CD4-positive, alpha-beta T cell treated with Interleukin-15 for 1 hour (primary cell): ENCODE measurements at regions not wholly inside any gene's neighbourhood (a gene's known extent, or its start where the extent isn't known, plus 50 kb on each side); places are given as distances from the start of the nearest gene placed in this dataset.
"Not testable (repeated sequence)": the region's sequence is repeated elsewhere in the genome, so short reads cannot be mapped to it uniquely, and the experiment has no call there.

Experiments used
- DNase-seq: peaks from one replicate; pipeline ENCODE4 v3.0.0-alpha.2; 2020

DNA sequence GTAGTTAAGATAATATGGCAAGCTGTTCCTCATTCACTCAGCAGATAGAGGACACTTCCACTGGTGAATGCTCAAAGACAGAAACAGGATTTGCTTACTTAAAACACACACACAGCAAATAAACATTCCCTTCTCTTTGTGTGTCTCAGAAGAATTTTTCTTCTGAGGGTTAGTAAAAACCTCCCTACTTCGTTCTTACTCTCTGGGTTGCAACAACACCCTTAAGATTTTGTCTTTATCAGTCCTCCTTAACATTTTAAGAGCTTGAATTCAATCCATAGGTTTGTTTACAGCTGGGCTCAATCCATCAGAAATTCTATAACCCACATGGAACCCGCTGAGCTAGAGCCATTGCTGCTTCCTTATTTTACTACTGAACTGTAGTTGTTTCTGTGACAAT lies 237.4 kb upstream of the PIK3R1 start:
- DNase-seq, result no peak

GRCh38 chr5:67976891-67977601 lies 238.5 kb upstream of the PIK3R1 start:
- DNase-seq, result no peak

DNA sequence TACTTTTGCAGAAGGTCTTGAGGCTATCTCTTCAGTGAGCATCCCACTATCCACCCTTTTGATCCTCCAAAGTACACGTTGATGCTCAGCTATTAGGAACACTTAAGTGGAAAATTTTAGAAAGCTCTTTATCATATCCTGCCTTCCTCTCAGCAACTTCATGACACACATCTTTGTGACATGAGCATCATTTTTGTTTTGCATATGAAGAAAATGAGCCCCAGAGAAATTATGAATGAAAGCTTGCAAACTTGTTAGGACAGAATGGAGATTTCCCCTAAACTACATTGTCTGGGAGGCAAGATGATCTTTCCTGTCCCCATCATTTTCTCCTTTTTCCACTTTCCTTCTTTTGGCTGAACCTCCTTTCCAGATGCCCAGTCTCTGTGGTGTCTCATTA lies 239.4 kb upstream of the PIK3R1 start:
- no peak for DNase-seq

- DNase-seq, result no peak
Measured at GRCh38 chr5:67974471-67974870, 241.1 kb upstream of the PIK3R1 start.

DNA sequence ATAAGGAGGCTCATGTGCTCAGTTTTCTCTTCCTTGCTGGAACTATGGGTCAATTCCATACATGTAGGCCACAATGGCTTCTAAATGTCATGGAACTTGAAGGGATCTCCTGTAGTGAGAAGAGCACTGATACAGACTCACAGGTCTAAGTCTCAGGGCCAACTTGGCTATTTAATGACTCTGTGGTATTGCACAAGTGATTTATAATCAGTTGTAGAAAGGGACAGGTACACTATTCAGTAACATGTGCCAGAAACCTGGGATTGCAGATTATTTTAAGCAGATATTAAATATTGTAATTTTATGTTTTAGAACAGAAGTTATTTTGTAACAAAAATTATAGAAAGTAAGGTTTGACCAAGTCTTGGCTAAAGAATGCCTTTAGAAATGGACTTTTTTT lies 241.5 kb upstream of the PIK3R1 start:
- no peak for DNase-seq

DNA sequence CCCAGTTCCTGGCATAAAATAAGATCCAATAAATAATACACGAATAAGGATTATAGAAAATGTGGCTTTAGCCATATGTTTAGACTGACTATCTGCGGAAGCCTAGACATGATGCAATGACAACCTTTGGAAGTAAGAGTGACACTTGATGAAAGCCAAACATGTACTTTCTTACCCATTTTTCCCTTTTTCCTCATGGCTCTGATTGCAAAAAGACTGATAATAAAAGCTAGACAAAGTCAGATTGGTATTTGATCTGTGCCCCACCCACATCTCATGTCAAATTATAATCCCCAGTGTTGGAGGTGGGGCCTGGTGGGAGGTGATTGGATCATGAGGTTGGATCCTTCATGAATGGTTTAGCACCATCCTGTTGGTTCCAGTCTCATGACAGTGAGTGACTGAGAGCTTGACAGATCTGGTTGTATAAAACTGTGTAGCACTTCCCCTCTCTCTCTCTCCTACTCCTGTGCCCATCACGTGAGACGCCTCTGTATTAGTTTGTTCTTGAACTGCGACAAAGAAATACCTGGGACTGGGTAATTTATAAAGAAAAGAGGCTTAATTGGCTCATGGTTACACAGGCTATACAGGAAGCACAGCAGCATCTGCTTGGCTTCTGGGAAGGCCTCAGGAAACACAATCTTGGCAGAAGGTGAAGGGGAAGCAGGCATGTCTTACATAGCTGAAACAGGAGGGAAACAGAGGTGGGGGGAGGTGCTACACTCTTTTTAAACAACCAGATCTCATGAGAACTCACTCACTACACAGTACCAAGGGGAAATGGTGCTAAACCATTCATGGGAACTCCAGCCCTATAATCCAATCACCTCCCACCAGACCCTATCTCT lies 243.4 kb upstream of the PIK3R1 start:
- no peak for DNase-seq

GRCh38 chr5:67971223-67971830 lies 244.2 kb upstream of the PIK3R1 start:
- no peak for DNase-seq

DNA sequence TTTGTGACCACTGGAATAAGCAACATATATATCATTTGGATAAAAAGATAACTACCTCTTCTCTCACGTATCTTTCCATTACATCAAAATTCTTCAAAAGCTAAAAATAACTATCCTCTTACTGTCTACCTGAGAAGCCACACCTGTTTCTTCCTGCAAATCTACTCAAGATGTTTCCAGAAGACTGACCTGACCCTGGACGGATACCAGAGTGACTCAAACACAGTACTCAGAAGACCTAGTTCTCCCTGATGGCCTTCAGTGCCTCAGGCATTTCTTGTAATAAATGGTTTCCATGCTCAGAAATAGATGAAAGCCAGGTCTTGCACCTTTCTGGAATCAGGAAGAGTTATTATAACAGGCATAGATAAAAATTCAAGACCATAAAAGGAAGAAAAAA lies 245.9 kb upstream of the PIK3R1 start:
- DNase-seq, result no peak

GRCh38 chr5:67969176-67969575 lies 246.4 kb upstream of the PIK3R1 start:
- DNase-seq, result no peak

DNA sequence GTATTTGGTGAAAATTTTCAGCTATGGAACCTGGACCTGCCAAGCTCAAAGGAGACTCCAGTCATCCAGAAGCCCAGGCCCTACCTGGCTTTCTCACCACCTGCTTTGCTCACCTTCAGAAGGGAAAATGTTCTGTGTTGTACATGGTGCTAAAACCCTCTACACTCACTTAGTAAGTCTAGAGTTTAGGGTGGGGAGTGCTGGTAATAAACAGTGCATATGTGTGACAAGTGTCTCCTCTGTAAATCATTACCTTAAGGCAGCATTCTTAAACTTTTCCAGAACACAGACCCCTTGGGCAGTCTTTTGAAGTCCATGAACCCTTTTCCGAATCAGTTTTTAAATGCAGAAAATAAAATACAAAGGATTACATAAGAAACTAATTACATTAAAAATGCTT lies 248.8 kb upstream of the PIK3R1 start:
- no peak for DNase-seq

DNA sequence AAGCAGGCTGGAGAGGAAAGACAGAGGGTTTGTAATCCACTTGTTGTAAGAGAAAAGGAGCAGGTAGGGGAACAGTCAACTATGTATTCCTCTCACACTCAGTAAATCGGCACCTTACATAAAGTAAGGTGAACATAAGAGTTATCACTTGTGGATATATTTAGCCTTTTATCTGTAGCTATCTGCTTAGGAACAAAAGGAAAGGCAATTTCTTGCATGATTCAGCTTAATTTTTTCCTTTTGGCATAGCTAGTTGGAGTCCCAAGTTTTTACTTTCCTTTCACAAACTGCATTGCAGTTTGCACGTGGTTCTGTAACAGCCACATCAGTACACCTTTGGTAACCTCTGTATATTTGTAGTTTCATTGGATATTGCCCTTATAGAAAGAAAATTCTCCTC lies 250.9 kb upstream of the PIK3R1 start:
- no peak for DNase-seq

GRCh38 chr5:67963789-67964519 lies 251.6 kb upstream of the PIK3R1 start:
- no peak for DNase-seq

GRCh38 chr5:67960939-67961338 lies 254.6 kb upstream of the PIK3R1 start:
- DNase-seq, result no peak

GRCh38 chr5:67957374-67957773 lies 258.2 kb upstream of the PIK3R1 start:
- no peak for DNase-seq

- DNase-seq, result no peak
Measured at GRCh38 chr5:67954351-67954750, 261.2 kb upstream of the PIK3R1 start.

- DNase-seq, result no peak
Measured at GRCh38 chr5:67942421-67942820, 273.1 kb upstream of the PIK3R1 start.

GRCh38 chr5:67941614-67942401 lies 273.7 kb upstream of the PIK3R1 start:
- DNase-seq, result no peak

DNA sequence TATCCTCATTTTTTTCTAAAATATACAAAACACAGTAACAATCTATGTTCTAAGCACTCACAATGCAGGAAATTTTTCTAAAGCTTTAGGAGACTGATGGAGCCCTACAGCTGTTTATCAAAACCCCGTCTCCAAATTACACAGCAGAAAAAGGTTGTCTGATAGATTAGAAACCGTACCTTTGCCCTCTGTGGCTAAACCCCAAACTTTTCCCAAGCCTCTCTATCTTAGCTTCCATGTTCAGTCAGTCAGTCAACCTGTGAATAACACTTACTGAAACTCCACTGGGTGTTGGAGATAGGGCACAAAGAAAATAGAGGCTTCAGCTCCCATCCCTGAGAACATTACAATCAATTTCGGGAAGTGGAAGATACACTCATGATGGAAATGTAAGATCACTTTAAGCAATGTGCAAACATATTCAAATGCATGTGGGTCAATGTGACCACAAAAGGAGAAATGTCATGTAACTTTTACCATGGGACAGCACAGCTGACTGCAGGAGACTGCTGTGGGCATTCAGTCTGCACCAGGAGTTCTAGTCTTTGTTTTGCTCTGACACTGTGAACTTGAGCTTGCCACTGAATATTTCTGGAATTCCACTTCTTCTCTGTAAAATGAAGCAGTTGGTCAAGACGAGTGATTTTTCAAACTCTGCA lies 279.5 kb upstream of the PIK3R1 start:
- DNase-seq, result no peak

GRCh38 chr5:67934976-67935375 lies 280.6 kb upstream of the PIK3R1 start:
- DNase-seq, result no peak

GRCh38 chr5:67925511-67925910 lies 290.0 kb upstream of the PIK3R1 start:
- DNase-seq, result no peak

DNA sequence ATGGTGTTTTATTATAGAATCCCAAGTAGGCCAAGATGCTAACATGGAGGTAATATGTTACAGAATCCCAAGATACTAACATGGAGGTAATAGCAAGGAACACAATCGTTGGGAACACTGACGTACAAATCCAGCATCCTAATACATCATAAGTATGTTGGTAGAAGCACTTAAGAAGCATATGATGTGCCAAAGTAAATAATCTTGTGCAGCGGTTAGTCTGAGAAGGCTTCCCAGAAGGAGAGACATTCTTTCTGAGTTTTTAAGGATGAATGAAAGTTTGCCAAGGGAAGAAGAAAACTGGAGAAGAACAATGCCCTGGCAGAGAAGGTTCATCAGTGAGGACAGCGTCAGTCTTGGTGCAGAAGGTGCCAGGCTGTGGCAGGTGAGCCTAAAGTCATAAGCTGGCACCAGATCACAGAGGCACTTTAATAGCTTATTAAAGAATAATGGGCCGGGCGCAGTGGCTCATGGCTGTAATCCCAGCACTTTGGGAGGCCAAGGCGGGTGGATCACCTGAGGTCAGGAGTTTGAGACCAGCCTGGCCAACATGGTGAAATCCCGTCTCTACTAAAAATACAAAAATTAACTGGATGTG lies 294.5 kb upstream of the PIK3R1 start:
- no peak for DNase-seq

GRCh38 chr5:67919532-67919931 lies 296.0 kb upstream of the PIK3R1 start:
- DNase-seq, result not testable (repeated sequence)
